Psoas muscle (tissue), 7 donors: ENCODE measurements at regions not wholly inside any gene's neighbourhood (a gene's known extent, or its start where the extent isn't known, plus 50 kb on each side); places are given as distances from the start of the nearest gene placed in this dataset.

ENCODE experiments used
- ATAC-seq, 4 donors: fragments of 200-7000 bp; cut with Tn5 transposase; one replicate each; pipeline ENCODE4 v1.9.1; 2020; ENCODE audit warnings: moderate library complexity in 3 of 4, mild to moderate bottlenecking in 2 of 4
- DNase-seq, 2 donors: peaks; one replicate each; pipeline ENCODE4 v3.0.0-alpha.2; 2020
- H3K27ac ChIP-seq: fragments of 200-600 bp; one replicate; pipeline ENCODE4 v1.8.0; 2022
- H3K27me3 ChIP-seq, 3 donors: fragments of 200-600 bp in 1 of 3; one replicate each; pipeline versions ENCODE4 v1.6.1 to v1.8.0; 2013 to 2022; ENCODE audit warnings: low read length in 2 of 3, mild to moderate bottlenecking in 2 of 3, moderate library complexity in 1 of 3; ENCODE audit not compliant: insufficient read depth in 3 of 3
- H3K36me3 ChIP-seq, 2 donors: fragments of 200-600 bp in 1 of 2; one replicate each; pipeline versions ENCODE4 v1.6.1 to v1.8.0; 2013 to 2022; ENCODE audit warnings: low read depth in 1 of 2, mild to moderate bottlenecking in 1 of 2, moderate library complexity in 1 of 2; ENCODE audit not compliant: insufficient read depth in 1 of 2
- H3K4me1 ChIP-seq: fragments of 200-600 bp; one replicate; pipeline ENCODE4 v1.8.0; 2022
- H3K4me3 ChIP-seq: fragments of 200-600 bp; one replicate; pipeline ENCODE4 v1.8.0; 2022; ENCODE audit warnings: mild to moderate bottlenecking
- H3K9me3 ChIP-seq: fragments of 200-600 bp; one replicate; pipeline ENCODE4 v1.8.0; 2022
- WGBS, 3 donors: extraction: QIAGEN DNeasy Blood & Tissue Kit; methylation state at CpG; one replicate each; pipeline versions ENCODE4 v1.1.6 to v1.1.7; 2013; 5-methylcytosine and 5-hydroxymethylcytosine counted together
- intact Hi-C, 2 donors: fragments of 100-400 bp; cut with DNase I; formaldehyde crosslinking; loops; one replicate each; pipeline versions ENCODE4 v1.11.0 to v1.14.2; 2022
- TF ChIP-seq, protein P1 (sequence below): fragments of 200-600 bp; IDR thresholded peaks from one replicate; pipeline ENCODE4 v1.8.0; 2022; ENCODE audit warnings: antibody characterized with exemption
- donor health status: healthy with polysubstance abuse.
- donor health status: DM: no; HTN: no; CAD: no; lungs with moderate emphysema.
- donor health status: Bipolar disorder and iron deficiency.
- donor health status: healthy.
- donor health status: DM: yes; HTN: yes; CAD: no.
- donor health status: DM: no; HTN: no; CAD: no.
- donor health status: DM: yes; HTN: yes; CAD: no.

DNA sequence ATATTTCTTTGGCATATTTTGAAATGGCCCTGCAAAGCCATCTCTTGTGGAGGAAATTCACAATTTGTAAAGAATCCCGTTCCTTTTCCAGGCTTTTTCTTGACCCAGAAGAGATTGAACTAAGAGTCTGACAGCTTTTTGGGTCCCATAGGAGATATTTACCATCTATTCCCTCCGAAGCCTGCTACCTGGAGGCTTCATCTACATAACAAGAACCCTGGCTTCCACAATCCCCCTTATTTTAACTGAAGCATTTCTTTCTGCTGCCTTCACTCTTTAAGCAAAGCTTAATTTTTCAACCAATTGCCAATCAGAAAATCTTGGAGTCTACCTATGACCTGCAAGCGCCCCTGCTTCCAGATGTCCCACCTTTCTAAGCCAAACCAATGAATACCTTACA, 248.1 kb upstream of the GADL1 start:
- no peak overlapping the region for H3K27ac ChIP-seq
- no peaks in the 10 kb centered on the region for H3K9me3 ChIP-seq
- H3K4me1 ChIP-seq, result no peaks in the 10 kb centered on the region
- DNase-seq (no peak), ATAC-seq (no peak)
- TF ChIP-seq, protein P1, sequence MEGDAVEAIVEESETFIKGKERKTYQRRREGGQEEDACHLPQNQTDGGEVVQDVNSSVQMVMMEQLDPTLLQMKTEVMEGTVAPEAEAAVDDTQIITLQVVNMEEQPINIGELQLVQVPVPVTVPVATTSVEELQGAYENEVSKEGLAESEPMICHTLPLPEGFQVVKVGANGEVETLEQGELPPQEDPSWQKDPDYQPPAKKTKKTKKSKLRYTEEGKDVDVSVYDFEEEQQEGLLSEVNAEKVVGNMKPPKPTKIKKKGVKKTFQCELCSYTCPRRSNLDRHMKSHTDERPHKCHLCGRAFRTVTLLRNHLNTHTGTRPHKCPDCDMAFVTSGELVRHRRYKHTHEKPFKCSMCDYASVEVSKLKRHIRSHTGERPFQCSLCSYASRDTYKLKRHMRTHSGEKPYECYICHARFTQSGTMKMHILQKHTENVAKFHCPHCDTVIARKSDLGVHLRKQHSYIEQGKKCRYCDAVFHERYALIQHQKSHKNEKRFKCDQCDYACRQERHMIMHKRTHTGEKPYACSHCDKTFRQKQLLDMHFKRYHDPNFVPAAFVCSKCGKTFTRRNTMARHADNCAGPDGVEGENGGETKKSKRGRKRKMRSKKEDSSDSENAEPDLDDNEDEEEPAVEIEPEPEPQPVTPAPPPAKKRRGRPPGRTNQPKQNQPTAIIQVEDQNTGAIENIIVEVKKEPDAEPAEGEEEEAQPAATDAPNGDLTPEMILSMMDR, result no peak
- H3K27me3 ChIP-seq, result no peaks in the 10 kb centered on the region
- 75 to 80% (median 77%) methylated on average over 3 of the region's 3 CpGs for WGBS, 3 donors
- intact Hi-C loops, result no loop called here
- no peaks in the 10 kb centered on the region for H3K36me3 ChIP-seq
- no peak overlapping the region for H3K4me3 ChIP-seq

DNA sequence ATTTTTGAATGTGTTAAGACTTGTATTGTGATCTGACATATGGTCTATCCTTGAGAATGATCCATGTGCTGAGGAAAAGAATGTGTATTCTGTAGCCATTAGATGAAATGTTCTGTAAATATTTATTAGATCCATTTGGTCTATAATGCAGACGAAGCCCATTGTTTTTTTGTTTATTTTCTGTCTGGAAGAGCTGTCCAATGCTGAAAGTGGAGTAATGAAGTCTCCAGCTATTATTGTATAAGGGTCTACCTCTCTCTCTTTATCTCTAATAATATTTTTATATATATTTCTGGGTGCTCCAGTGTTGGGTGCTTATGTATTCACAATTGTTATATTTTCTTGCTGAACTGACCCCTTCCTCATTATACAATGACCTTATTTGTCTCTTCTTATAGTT, 250.6 kb upstream of the GADL1 start:
- DNase-seq, result no peak
- TF ChIP-seq, protein P1, result no peak
- H3K27ac ChIP-seq, result no peak overlapping the region
- no peak for ATAC-seq
- H3K4me3 ChIP-seq, result no peak overlapping the region
- no peaks in the 10 kb centered on the region for H3K36me3 ChIP-seq
- WGBS, 3 donors, result 70 to 85% (median 75%) methylated on average over 1 of the region's 1 CpG
- H3K27me3 ChIP-seq, result no peaks in the 10 kb centered on the region
- no peaks in the 10 kb centered on the region for H3K4me1 ChIP-seq
- no peaks in the 10 kb centered on the region for H3K9me3 ChIP-seq
- intact Hi-C loops, result no loop called here

DNA sequence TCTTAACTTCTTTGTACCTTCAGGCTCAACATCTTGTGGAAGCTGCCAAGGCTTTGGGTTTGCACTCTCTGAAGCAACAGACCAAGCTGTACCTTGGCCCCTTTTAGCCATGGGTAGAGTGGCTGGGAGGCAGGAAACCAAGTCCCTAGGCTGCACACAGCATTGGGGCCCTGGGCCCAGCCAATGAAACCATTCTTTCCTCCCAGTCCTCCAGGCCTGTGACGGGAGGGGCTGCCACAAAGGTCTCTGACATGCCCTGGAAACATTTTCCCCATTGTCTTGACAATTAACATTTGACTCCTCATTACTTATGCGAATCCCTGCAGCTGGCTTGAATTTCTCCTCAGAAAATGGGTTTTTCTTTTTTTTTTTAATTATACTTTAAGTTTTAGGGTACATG, 253.1 kb upstream of the GADL1 start:
- Histone ChIP-seq H3K27me3 (no peaks in the 10 kb centered on the region), H3K27ac (no peak overlapping the region), H3K4me3 (no peak overlapping the region), H3K36me3 (no peaks in the 10 kb centered on the region), H3K9me3 (no peaks in the 10 kb centered on the region), H3K4me1 (no peaks in the 10 kb centered on the region)
- 96 to 100% (median 97%) methylated on average over 2 of the region's 2 CpGs for WGBS, 3 donors
- DNase-seq, result no peak
- TF ChIP-seq, protein P1, result no peak
- ATAC-seq, result no peak
- intact Hi-C loops, result no loop called here

DNA sequence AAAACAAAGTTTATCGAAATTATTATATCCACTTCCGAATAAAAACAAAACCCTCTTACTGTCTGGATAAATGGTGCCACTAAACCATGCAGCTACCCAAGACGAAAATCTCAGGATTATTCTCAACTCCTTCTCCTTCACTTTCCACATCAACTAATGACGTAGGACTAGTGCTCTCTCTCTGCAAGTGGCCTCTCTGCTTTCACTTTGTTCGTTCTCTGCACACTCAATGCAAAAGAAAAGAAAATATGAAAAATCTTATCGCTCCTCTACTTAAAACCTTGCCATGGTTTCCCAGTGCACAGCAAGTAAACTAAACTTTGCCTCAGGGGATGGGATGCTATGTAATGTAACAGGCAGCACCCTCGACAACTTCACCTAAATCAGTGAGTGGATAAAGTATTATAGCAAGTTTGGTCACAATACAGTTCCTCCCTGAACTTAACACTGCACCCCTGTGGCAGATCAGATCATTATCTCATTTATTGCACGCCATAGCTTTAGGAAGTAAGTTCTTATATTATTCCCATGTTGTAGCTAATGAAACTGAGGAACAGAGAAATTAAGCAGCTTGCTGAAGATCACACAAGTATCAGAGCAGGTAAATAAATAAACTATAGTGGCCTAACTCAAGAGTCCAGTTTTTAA, 262.7 kb upstream of the GADL1 start:
- Histone ChIP-seq H3K36me3 (no peaks in the 10 kb centered on the region), H3K27ac (no peak overlapping the region), H3K4me3 (no peak overlapping the region), H3K27me3 (no peaks in the 10 kb centered on the region), H3K9me3 (no peaks in the 10 kb centered on the region), H3K4me1 (no peaks in the 10 kb centered on the region)
- WGBS, 3 donors, result 88 to 96% (median 92%) methylated on average over 8 of the region's 8 CpGs
- no peak for DNase-seq
- intact Hi-C loops, result no loop called here
- ATAC-seq, result no peak
- TF ChIP-seq, protein P1, result no peak
